ENCODE measurements at regions not wholly inside any gene's neighbourhood (a gene's known extent, or its start where the extent isn't known, plus 50 kb on each side); places are given as distances from the start of the nearest gene placed in this dataset.
A peak's percentile ranks its signal among the peaks of the same experiment; 100 is the strongest.

DNA sequence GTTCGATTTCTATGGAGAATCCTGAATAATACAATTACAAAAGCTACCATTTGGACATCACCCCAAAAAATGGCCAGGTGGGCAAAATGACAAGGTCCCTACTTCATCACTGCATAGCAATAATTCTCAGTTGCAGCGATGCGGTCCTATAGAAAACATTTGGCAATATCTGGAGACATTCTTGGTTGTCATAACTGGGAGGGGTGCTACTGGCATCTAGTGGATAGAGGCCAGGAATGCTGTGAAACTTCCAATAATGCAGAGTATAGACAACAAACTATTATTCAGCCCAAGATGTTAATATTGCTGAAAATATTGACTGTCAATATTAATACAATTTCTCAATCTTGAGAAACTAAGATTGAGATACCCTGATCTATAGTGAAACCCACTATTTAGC is 637.8 kb upstream of the PKDCC start:
- TF ChIP-seq, protein P1, sequence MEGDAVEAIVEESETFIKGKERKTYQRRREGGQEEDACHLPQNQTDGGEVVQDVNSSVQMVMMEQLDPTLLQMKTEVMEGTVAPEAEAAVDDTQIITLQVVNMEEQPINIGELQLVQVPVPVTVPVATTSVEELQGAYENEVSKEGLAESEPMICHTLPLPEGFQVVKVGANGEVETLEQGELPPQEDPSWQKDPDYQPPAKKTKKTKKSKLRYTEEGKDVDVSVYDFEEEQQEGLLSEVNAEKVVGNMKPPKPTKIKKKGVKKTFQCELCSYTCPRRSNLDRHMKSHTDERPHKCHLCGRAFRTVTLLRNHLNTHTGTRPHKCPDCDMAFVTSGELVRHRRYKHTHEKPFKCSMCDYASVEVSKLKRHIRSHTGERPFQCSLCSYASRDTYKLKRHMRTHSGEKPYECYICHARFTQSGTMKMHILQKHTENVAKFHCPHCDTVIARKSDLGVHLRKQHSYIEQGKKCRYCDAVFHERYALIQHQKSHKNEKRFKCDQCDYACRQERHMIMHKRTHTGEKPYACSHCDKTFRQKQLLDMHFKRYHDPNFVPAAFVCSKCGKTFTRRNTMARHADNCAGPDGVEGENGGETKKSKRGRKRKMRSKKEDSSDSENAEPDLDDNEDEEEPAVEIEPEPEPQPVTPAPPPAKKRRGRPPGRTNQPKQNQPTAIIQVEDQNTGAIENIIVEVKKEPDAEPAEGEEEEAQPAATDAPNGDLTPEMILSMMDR (conservative IDR thresholded peaks at IDR 0.05; ENCODE audit: low read depth, low read length), result no peak
- DNase-seq (ENCODE audit: low read depth), result no peak
- H3K4me3 ChIP-seq (ENCODE audit: low read depth, low read length), result no peak overlapping the region

DNA sequence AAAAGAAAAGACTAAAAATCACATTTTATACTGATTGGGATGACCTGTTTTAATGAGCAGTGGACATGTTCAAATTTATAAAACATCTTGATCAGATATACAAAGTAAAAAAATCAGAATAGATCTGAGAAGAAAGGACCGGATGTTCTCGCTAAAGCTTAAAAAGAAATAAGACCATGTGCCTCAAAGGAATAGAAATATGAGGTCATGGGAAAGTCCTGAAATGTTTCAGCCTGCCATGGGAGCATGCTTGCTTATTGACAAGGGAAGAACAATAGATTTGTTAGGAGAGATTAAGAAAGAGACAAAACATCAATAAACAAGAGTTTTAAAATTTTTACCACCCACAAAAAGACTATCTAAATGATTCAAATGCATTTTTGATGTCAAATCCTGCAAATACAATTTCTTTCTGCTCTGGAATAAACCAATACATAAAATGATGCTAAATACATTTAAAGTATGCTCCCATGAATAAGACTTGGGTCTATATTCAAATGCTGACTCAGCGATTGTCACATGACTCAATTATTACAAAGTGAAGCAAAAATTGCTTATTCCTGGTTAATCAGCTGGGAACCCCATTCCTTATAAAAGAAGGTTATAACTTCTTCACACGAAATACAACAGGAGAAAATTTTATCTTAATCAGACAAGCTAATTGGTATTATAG is 633.9 kb upstream of the PKDCC start:
- no peak for DNase-seq (ENCODE audit: low read depth)

DNA sequence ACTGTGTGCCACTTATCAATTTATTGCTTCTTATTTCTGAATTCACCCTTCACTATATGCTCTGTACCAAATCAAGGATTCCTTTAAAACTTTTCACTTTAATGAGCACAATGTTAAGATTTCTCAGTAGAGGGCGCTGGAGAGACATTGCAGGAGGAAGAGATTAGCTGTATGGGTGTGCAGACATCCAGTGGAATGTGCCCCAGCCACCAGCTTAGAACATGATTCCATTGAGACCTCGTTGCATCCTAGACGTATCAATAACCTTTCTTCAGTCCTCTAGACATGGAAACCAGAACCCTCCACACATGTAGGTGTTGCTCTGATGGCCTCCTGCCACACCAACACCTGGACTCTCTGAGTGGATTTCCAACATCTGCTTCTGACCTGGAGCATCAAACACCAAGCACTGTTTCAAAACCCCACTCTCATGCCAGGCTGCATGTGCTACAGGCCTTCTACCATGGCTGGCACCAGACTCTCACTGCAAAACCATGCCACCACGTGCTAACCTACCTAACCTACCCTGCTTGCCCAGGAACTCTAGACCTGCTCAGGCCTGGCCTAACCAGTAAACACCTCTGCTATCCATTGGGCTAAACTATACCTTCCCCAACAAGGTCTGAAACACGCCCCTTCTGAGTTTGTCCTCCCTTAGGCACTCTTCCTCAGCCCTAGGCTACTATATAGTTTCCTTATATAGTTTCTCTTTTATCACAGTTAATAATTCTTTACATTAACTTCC is 633.2 kb upstream of the PKDCC start:
- peak; percentile 50 for DNase-seq (ENCODE audit: low read depth)
- TF ChIP-seq, protein P1 (conservative IDR thresholded peaks at IDR 0.05; ENCODE audit: low read depth, low read length), result peak; percentile 58
- no peak overlapping the region for H3K4me3 ChIP-seq (ENCODE audit: low read depth, low read length)

More for the DNA sequence above, 633.9 kb upstream of the PKDCC start:
- no peak overlapping the region for H3K4me3 ChIP-seq (ENCODE audit: low read depth, low read length)
- TF ChIP-seq, protein P1 (conservative IDR thresholded peaks at IDR 0.05; ENCODE audit: low read depth, low read length), result no peak

DNA sequence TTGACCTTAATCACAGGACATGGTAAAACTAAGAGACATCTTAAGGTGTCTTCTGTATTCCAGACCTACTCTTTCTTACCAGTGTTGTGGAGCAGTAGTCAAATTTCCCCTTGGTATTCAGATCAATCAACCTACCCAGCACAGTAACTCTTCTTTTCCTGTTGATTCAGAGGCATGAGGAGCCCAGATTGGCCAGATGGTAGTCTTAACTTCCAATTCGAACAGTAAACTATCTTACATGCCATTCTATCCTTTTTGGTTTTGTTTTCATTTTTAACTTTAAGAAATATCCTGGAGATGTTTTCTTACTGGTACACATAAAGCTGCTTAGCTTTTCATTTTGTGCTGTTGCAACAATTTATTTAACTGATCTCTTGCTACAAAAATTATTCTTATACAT is 630.3 kb upstream of the PKDCC start:
- TF ChIP-seq, protein P1 (conservative IDR thresholded peaks at IDR 0.05; ENCODE audit: low read depth, low read length), result no peak
- no peak for DNase-seq (ENCODE audit: low read depth)
- no peak overlapping the region for H3K4me3 ChIP-seq (ENCODE audit: low read depth, low read length)

DNA sequence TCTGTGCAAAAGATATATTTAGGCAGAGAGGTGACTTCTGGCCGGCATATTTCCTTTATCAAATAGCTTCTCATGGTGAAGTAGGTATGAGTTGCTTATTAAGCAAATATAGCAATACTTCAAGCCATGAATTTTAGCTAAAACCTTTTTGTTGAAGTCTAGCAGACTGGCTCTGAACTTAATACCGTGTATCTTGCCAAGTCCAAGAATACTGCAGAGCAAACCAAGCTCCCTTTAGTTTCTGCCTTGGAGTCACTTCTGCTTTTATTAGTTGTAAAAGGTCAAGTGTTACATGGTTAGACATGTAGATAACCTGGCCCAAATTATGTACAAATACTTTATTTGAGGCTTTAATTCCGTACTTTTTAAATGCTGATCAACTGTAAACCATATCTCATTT is 627.6 kb upstream of the PKDCC start:
- H3K4me3 ChIP-seq (ENCODE audit: low read depth, low read length), result no peak overlapping the region
- DNase-seq (ENCODE audit: low read depth), result no peak
- TF ChIP-seq, protein P1 (conservative IDR thresholded peaks at IDR 0.05; ENCODE audit: low read depth, low read length), result no peak

DNA sequence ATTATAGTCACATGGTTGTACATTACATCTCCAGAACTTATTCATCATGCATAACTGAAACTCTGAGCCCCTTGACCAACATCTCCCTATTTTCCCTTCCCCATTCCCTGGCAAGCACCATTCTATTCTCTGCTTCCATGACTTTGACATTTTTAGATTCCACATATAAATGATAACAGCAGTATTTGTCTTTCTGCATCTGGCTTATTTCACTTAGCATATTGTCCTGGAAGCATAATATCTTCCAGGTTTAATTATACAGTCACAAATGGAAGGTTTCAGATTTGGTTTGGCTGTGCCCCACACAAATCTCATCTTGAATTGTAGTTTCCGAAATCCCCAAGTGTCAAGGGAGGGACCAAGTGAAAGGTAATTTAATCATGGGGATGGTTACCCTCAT is 626.9 kb upstream of the PKDCC start:
- TF ChIP-seq, protein P1 (conservative IDR thresholded peaks at IDR 0.05; ENCODE audit: low read depth, low read length), result no peak
- DNase-seq (ENCODE audit: low read depth), result no peak
- H3K4me3 ChIP-seq (ENCODE audit: low read depth, low read length), result no peak overlapping the region

DNA sequence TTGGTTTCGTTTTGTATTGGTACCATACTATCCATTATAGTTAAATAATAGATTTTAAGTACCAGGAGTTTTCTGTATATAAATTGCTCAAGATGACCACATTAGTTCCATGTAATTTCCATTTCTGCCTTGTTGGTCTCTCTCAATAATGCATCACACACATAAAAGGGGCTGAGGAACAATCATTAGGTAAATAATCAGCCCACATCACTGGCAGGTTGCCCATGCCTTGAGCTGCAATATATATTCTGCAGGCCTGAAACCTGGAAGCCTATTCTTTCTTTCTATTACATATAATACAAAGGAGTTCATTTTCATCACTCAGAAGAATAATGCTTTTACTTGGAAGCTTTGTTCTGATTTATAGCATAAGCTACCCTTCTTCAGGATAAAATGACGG is 616.1 kb upstream of the PKDCC start:
- no peak for DNase-seq (ENCODE audit: low read depth)
- TF ChIP-seq, protein P1 (conservative IDR thresholded peaks at IDR 0.05; ENCODE audit: low read depth, low read length), result no peak
- no peak overlapping the region for H3K4me3 ChIP-seq (ENCODE audit: low read depth, low read length)
